HepG2 (cell line): ENCODE measurements at regions not wholly inside any gene's neighbourhood (a gene's known extent, or its start where the extent isn't known, plus 50 kb on each side); places are given as distances from the start of the nearest gene placed in this dataset.

Experiments
- CBX5 ChIP-seq: sonication (generic); formaldehyde crosslinking; IDR thresholded peaks from 2 replicates; pipeline ENCODE4 v1.4.0; 2020; ENCODE audit warnings: missing genetic modification reagents, borderline replicate concordance
- CCDC6 ChIP-seq: sonication (generic); formaldehyde crosslinking; IDR thresholded peaks from 2 replicates; pipeline ENCODE4 v1.8.1; 2022; ENCODE audit warnings: mild to moderate bottlenecking, missing genetic modification reagents, moderate library complexity
- ERF ChIP-seq: IDR thresholded peaks from 2 replicates; pipeline ENCODE4 v1.6.1; 2018; ENCODE audit warnings: missing biosample characterization, missing genetic modification reagents
- KDM6A ChIP-seq: IDR thresholded peaks from 2 replicates; pipeline ENCODE4 v1.6.1; 2016; ENCODE audit warnings: low read depth
- KLF12 ChIP-seq: sonication (generic); formaldehyde crosslinking; IDR thresholded peaks from 2 replicates; pipeline ENCODE4 v1.4.0; 2020; ENCODE audit warnings: missing genetic modification reagents, borderline replicate concordance
- KMT2B ChIP-seq: IDR thresholded peaks from 2 replicates; pipeline ENCODE4 v1.6.1; 2016; ENCODE audit warnings: missing genetic modification reagents, missing compliant biosample characterization
- MTERF4 ChIP-seq: sonication (generic); formaldehyde crosslinking; IDR thresholded peaks from 2 replicates; pipeline ENCODE4 v1.8.0; 2023; ENCODE audit warnings: mild to moderate bottlenecking, missing genetic modification reagents
- MZF1 ChIP-seq: sonication (generic); formaldehyde crosslinking; IDR thresholded peaks from 2 replicates; pipeline ENCODE4 v1.8.1; 2023; ENCODE audit warnings: mild to moderate bottlenecking, missing genetic modification reagents, borderline replicate concordance
- NCOR1 ChIP-seq: fragments of 200-600 bp; sonication (generic); IDR thresholded peaks from 2 replicates; pipeline ENCODE4 v1.7.0; 2017; ENCODE audit warnings: antibody characterized with exemption, low read length, borderline replicate concordance
- PHF20 ChIP-seq: sonication (generic); formaldehyde crosslinking; IDR thresholded peaks from 2 replicates; pipeline ENCODE4 v1.5.0; 2020; ENCODE audit warnings: mild to moderate bottlenecking, missing genetic modification reagents
- TCF7L2 ChIP-seq: IDR thresholded peaks from 2 replicates; pipeline ENCODE4 v1.6.1; 2011; ENCODE audit warnings: mild to moderate bottlenecking, low read depth, low read length, moderate library complexity
- ZBTB49 ChIP-seq: sonication (generic); formaldehyde crosslinking; IDR thresholded peaks from 2 replicates; pipeline ENCODE4 v1.4.0; 2020; ENCODE audit warnings: missing genetic modification reagents, borderline replicate concordance
- ZNF10 ChIP-seq: sonication (generic); formaldehyde crosslinking; IDR thresholded peaks from 2 replicates; pipeline ENCODE4 v1.4.0; 2020; ENCODE audit warnings: mild to moderate bottlenecking, low read depth, missing genetic modification reagents, borderline replicate concordance
- ZNF251 ChIP-seq: sonication (generic); formaldehyde crosslinking; IDR thresholded peaks from 2 replicates; pipeline ENCODE4 v1.9.0; 2021; ENCODE audit warnings: mild to moderate bottlenecking, missing genetic modification reagents
- ZNF460 ChIP-seq: sonication (generic); formaldehyde crosslinking; IDR thresholded peaks from 2 replicates; pipeline ENCODE4 v1.5.1; 2020; ENCODE audit warnings: missing genetic modification reagents, mild to moderate bottlenecking, borderline replicate concordance
- ZNF549 ChIP-seq: sonication (generic); formaldehyde crosslinking; IDR thresholded peaks from 2 replicates; pipeline ENCODE4 v1.5.0; 2020; ENCODE audit warnings: missing genetic modification reagents
- ZNF570 ChIP-seq: sonication (generic); formaldehyde crosslinking; IDR thresholded peaks from 2 replicates; pipeline ENCODE4 v1.4.0; 2020; ENCODE audit warnings: mild to moderate bottlenecking, missing genetic modification reagents, borderline replicate concordance
- ZNF670 ChIP-seq: sonication (generic); formaldehyde crosslinking; IDR thresholded peaks from 2 replicates; pipeline ENCODE4 v1.8.0; 2022; ENCODE audit warnings: mild to moderate bottlenecking, missing genetic modification reagents, borderline replicate concordance
- ZNF781 ChIP-seq: sonication (generic); formaldehyde crosslinking; IDR thresholded peaks from 2 replicates; pipeline ENCODE4 v1.5.1; 2020; ENCODE audit warnings: borderline replicate concordance, mild to moderate bottlenecking, missing genetic modification reagents; ENCODE audit errors: not compliant biosample characterization
- ZNF839 ChIP-seq: sonication (generic); formaldehyde crosslinking; IDR thresholded peaks from 2 replicates; pipeline ENCODE4 v1.4.0; 2020; ENCODE audit warnings: missing genetic modification reagents, mild to moderate bottlenecking, borderline replicate concordance
- ZSCAN25 ChIP-seq: sonication (generic); formaldehyde crosslinking; IDR thresholded peaks from 2 replicates; pipeline ENCODE4 v1.8.0; 2022; ENCODE audit warnings: mild to moderate bottlenecking, missing genetic modification reagents
- TF ChIP-seq, protein P1 (sequence below): sonication (generic); formaldehyde crosslinking; IDR thresholded peaks from 2 replicates; pipeline ENCODE4 v1.5.0; 2020; ENCODE audit warnings: missing genetic modification reagents
- TF ChIP-seq, protein P2 (sequence below): sonication (generic); formaldehyde crosslinking; IDR thresholded peaks from 2 replicates; pipeline ENCODE4 v1.4.0; 2020; ENCODE audit warnings: missing genetic modification reagents

DNA sequence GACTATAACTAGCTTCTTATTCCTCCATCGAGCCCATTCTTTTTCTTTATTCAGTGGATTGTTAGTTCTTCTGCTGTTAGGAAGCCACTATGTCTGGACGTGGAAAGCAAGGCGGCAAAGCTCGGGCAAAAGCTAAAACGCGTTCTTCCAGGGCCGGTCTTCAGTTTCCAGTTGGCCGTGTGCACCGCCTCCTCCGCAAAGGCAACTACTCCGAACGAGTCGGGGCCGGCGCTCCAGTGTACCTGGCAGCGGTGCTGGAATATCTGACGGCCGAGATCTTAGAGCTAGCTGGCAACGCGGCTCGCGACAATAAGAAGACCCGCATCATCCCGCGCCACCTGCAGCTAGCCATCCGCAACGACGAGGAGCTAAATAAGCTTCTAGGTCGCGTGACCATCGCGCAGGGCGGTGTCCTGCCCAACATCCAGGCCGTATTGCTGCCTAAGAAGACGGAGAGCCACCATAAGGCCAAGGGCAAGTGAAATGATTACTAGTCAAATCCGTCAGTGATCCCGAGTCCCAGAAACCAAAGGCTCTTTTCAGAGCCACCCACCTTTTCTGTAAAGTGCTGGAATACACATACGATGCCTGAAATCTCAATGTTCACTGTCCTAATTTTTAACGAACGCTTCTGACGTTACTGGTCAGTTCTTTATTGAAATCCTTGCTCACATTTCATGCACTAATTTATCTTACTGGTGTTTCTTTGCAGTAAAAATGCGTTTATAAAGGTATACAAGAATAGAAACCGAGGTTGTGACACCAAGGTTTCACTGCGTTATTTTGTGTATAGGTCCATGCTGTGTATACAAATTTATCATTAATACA, 129.9 kb downstream of the HFE start (continued):
- TF ChIP-seq KDM6A, result no peak; the same call in 1 of the 2 replicates
- no peak for TF ChIP-seq ZNF670 (CRISPR knock-in tag)
- TF ChIP-seq ZNF460, result no peak
- 0 out of 2 replicates have a peak, but pooled peaks have one; percentile 27 for TF ChIP-seq ZNF570 (CRISPR knock-in tag)
- no peak; the same call in 1 of the 2 replicates for TF ChIP-seq KMT2B (CRISPR knock-in tag)
- peak; percentile 57; the same call in 1 of the 2 replicates for TF ChIP-seq NCOR1
- no peak for TF ChIP-seq ZNF549 (CRISPR knock-in tag)
- TF ChIP-seq CCDC6 (CRISPR knock-in tag), result peak; percentile 21; the same call in 1 of the 2 replicates
- no peak for TF ChIP-seq ZSCAN25 (CRISPR knock-in tag)
- no peak for TF ChIP-seq MZF1 (CRISPR knock-in tag)
- TF ChIP-seq PHF20, result no peak; the same call in 1 of the 2 replicates
- TF ChIP-seq TCF7L2, result no peak
- TF ChIP-seq ZNF781, result no peak
- TF ChIP-seq, protein P1, sequence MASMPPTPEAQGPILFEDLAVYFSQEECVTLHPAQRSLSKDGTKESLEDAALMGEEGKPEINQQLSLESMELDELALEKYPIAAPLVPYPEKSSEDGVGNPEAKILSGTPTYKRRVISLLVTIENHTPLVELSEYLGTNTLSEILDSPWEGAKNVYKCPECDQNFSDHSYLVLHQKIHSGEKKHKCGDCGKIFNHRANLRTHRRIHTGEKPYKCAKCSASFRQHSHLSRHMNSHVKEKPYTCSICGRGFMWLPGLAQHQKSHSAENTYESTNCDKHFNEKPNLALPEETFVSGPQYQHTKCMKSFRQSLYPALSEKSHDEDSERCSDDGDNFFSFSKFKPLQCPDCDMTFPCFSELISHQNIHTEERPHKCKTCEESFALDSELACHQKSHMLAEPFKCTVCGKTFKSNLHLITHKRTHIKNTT (CRISPR knock-in tag), result no peak
- TF ChIP-seq MTERF4 (CRISPR knock-in tag), result no peak
- TF ChIP-seq ZNF10 (CRISPR knock-in tag), result no peak
- TF ChIP-seq, protein P2, sequence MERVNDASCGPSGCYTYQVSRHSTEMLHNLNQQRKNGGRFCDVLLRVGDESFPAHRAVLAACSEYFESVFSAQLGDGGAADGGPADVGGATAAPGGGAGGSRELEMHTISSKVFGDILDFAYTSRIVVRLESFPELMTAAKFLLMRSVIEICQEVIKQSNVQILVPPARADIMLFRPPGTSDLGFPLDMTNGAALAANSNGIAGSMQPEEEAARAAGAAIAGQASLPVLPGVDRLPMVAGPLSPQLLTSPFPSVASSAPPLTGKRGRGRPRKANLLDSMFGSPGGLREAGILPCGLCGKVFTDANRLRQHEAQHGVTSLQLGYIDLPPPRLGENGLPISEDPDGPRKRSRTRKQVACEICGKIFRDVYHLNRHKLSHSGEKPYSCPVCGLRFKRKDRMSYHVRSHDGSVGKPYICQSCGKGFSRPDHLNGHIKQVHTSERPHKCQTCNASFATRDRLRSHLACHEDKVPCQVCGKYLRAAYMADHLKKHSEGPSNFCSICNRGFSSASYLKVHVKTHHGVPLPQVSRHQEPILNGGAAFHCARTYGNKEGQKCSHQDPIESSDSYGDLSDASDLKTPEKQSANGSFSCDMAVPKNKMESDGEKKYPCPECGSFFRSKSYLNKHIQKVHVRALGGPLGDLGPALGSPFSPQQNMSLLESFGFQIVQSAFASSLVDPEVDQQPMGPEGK (CRISPR knock-in tag), result 0 out of 2 replicates have a peak, but pooled peaks have one; percentile 43
- TF ChIP-seq ERF (CRISPR knock-in tag), result peak; percentile 67
- no peak for TF ChIP-seq ZNF839 (CRISPR knock-in tag)
- peak; percentile 90; the same call in 1 of the 2 replicates for TF ChIP-seq KLF12
- TF ChIP-seq CBX5 (CRISPR knock-in tag), result peak; percentile 67
- peak; percentile 59; the same call in 1 of the 2 replicates for TF ChIP-seq ZBTB49 (CRISPR knock-in tag)
- TF ChIP-seq ZNF251, result no peak
